Kidney (tissue), 13 donors: ENCODE measurements at regions not wholly inside any gene's neighbourhood (a gene's known extent, or its start where the extent isn't known, plus 50 kb on each side); places are given as distances from the start of the nearest gene placed in this dataset.
"Not testable (repeated sequence)": the region's sequence is repeated elsewhere in the genome, so short reads cannot be mapped to it uniquely, and the experiment has no call there.

Experiments used
- DNase-seq, 5 donors: peaks; one replicate each; pipeline ENCODE4 v3.0.0-alpha.2; 2013 to 2020
- FAIRE-seq: peaks from 2 replicates; lab custom pipeline; 2012; peaks lifted over from hg19 to GRCh38; lab: Jason Lieb, UNC
- H3K27ac ChIP-seq, 2 donors: one replicate each; pipeline ENCODE4 v1.7.0; 2013; ENCODE audit warnings: low read depth in 2 of 2, low read length in 2 of 2, inconsistent platforms in 1 of 2
- H3K27me3 ChIP-seq: one replicate; pipeline ENCODE4 v1.7.1; 2013; ENCODE audit warnings: low read length, inconsistent platforms; ENCODE audit not compliant: control insufficient read depth, insufficient read depth
- H3K36me3 ChIP-seq, 3 donors: one replicate each; pipeline versions ENCODE4 v1.7.0 to v1.7.1; 2013; ENCODE audit warnings: low read length in 3 of 3, control low read depth in 1 of 3, inconsistent platforms in 1 of 3; ENCODE audit not compliant: insufficient read depth in 3 of 3, control insufficient read depth in 2 of 3
- H3K4me1 ChIP-seq, 3 donors: one replicate each; pipeline versions ENCODE4 v1.7.0 to v1.7.1; 2013; ENCODE audit warnings: low read length in 3 of 3, inconsistent platforms in 1 of 3, low read depth in 1 of 3; ENCODE audit not compliant: control insufficient read depth in 2 of 3, insufficient read depth in 2 of 3
- H3K4me3 ChIP-seq, 3 donors: one replicate each; pipeline versions ENCODE4 v1.7.0 to v1.8.1; 2013; ENCODE audit warnings: low read length in 3 of 3, control low read depth in 1 of 3, inconsistent platforms in 1 of 3
- H3K9ac ChIP-seq, 3 donors: one replicate each; pipeline versions ENCODE4 v1.7.0 to v1.7.1; 2013; ENCODE audit warnings: low read length in 3 of 3, control low read depth in 1 of 3, inconsistent platforms in 1 of 3
- H3K9me3 ChIP-seq, 3 donors: one replicate each; pipeline versions ENCODE4 v1.7.0 to v1.7.1; 2013; ENCODE audit warnings: low read length in 3 of 3, control low read depth in 1 of 3, inconsistent platforms in 1 of 3; ENCODE audit not compliant: control insufficient read depth in 2 of 3, insufficient read depth in 1 of 3
- CTCF ChIP-seq: IDR thresholded peaks from 3 replicates; pipeline ENCODE4 v1.5.1; 2012; ENCODE audit warnings: mild to moderate bottlenecking, moderate library complexity, borderline replicate concordance; ENCODE audit not compliant: insufficient read depth; ENCODE audit errors: extremely low read depth
- intact Hi-C: fragments of 100-400 bp; cut with DNase I; formaldehyde crosslinking; loops from one replicate; pipeline ENCODE4 v1.11.1; 2022
- donor health status: control.
- donor health status: control.
- donor health status: control.
- donor health status: control.
- donor health status: control.
- donor health status: DM: yes; HTN: yes; CAD: no.
- donor health status: Normal renal cell carcinoma (clear cell type).

DNA sequence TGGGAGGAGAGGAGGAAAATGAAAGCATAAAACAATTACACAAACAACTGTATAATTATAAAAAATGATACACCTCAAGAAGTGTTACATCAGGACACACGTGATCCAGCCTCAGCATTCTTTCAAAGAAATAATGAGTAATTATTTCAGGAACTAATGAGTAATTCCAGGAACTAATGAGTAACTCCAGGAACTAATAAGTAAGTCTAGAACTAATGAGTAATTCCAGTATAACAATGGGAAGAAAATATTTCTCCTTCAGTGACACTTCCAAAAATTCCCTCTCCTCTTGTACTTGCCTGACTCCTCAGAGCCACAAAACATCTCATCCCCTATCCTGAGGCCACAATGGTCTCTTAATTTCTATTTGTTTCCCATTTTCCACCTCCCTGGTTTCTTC, 63.5 kb upstream of the COL25A1 start:
- no peak for TF ChIP-seq CTCF
- H3K9ac ChIP-seq: no peak overlapping the region
- FAIRE-seq (no peak), DNase-seq (no peak)
- H3K9me3 ChIP-seq: no peaks in the 10 kb centered on the region
- no peaks in the 10 kb centered on the region for H3K4me1 ChIP-seq
- no peak overlapping the region for H3K27ac ChIP-seq
- no peaks in the 10 kb centered on the region for H3K27me3 ChIP-seq
- intact Hi-C loops: no loop called here
- H3K4me3 ChIP-seq: no peak overlapping the region
- H3K36me3 ChIP-seq: no peaks in the 10 kb centered on the region

DNA sequence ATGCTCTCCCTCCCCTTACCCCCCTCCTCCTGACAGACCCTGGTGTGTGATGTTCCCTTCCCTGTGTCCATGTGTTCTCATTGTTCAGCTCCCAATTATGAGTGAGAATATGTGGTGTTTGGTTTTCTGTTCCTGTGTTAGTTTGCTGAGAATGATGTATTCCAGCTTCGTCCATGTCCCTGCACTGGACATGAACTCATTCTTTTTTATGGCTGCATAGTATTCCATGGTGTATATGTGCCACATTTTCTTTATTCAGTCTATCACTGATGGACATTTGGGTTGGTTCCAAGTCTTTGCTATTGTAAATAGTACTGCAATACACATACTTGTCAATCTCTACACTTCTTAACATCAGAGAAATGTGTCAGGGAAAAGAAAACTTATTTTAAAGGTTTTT, 62.8 kb upstream of the COL25A1 start:
- H3K9ac ChIP-seq, intact Hi-C loops, H3K9me3 ChIP-seq, FAIRE-seq, DNase-seq, H3K27ac ChIP-seq, H3K36me3 ChIP-seq, H3K4me1 ChIP-seq, H3K27me3 ChIP-seq, H3K4me3 ChIP-seq: not testable (repeated sequence)

- Histone ChIP-seq H3K27ac (no peak overlapping the region), H3K9ac (no peak overlapping the region), H3K4me1 (no peaks in the 10 kb centered on the region), H3K36me3 (no peaks in the 10 kb centered on the region), H3K9me3 (no peaks in the 10 kb centered on the region), H3K4me3 (no peak overlapping the region), H3K27me3 (no peaks in the 10 kb centered on the region)
- FAIRE-seq (no peak), DNase-seq (peak in 1 of 5 donors; percentile 37)
- TF ChIP-seq CTCF: no peak
- intact Hi-C loops: no loop called here
Observed at GRCh38 chr4:109359040-109359646, 56.7 kb upstream of the COL25A1 start.

DNA sequence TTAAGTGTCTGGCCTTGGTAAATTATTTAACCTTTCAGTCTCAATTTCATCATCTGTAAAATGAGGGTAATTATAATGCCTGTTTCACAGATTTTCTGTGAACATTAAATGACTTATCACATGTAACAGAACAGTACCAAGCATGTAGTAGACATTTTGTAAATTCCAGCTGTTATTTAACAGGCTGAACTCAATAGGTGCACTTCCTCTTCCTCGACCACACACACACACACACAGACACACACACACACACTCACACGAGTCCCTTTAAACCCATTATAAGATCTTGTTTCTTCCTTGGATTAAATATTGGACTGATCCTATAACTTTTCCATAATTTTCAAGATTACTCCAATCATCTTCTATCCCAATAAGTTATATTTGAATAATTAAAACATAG, 53.4 kb upstream of the COL25A1 start:
- intact Hi-C loops: no loop called here
- H3K27ac ChIP-seq: no peak overlapping the region
- DNase-seq: no peak
- H3K9me3 ChIP-seq: no peaks in the 10 kb centered on the region
- no peak overlapping the region for H3K9ac ChIP-seq
- TF ChIP-seq CTCF: no peak
- H3K4me3 ChIP-seq: no peak overlapping the region
- no peaks in the 10 kb centered on the region for H3K27me3 ChIP-seq
- FAIRE-seq: no peak
- H3K36me3 ChIP-seq: no peaks in the 10 kb centered on the region
- no peaks in the 10 kb centered on the region for H3K4me1 ChIP-seq
